ENCODE measurements at regions not wholly inside any gene's neighbourhood (a gene's known extent, or its start where the extent isn't known, plus 50 kb on each side); places are given as distances from the start of the nearest gene placed in this dataset.

DNA sequence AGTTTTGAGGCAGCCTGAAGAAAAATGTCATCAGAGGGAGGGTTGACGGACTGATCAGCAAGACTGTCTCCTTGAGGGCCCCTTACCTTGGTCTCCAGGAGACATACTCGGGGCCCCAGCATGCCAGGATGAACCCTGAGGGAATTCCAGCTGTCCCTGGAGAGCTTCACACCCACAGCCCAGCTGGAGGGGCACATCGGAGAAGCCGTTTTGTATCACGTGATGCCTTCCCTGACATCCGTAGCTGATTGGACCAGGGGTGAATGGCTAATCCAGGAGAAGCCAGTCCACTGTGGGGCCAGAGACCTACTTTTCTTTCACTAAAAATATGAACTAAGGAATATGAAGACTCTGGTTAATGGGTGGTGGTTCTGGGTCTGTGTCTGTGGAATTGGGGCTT lies 86.0 kb upstream of the TP53I11 start:
- no peak for DNase-seq (ENCODE audit: low read depth in 2 of 2)

DNA sequence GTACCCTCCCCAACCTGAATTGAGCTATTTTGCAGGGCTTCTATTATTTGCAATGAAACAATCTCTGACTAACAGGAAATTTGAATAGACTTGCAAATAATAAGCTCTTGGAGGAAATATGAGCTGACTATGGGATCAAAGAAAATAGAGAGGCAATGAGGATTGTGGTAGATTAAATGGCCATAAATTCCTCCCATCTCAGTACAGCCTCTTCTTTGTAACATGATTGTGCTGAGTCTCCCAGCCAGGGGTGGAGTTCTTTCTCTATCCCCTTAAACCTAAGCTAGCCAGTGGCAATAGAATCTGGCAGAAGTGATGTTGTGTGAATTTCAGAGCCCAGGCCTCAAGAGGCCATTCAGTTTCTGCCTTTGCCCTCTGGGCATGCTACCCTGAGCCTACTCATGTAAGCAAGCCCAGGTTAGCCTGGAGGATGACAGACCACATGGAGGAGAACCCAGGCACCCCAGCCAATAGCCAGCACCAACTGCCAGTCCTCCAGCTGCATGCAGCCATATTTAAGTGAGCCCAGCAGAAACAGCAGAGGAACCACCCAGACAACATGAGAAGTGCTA lies 86.8 kb upstream of the TP53I11 start:
- no peak for DNase-seq (ENCODE audit: low read depth in 2 of 2)

DNA sequence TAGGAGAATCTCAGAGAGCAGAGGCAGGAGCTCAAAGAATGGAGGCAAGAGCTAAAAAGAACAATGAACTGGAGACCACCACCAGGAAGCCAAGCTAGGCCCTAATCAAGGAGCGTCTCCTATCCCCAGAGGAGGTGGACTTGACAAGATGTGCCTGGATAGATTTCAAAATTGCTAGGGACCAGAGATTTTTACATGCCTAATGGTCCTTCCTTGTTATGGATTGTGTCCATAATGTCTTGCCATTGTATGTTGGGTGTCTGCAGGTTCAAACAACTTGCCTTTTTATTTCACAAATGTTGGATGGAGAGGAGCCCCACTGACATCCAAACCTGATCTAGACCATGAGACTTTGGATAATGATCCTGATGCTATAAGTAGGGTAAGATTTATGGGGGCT lies 88.2 kb upstream of the TP53I11 start:
- DNase-seq (ENCODE audit: low read depth in 2 of 2) = no peak

DNA sequence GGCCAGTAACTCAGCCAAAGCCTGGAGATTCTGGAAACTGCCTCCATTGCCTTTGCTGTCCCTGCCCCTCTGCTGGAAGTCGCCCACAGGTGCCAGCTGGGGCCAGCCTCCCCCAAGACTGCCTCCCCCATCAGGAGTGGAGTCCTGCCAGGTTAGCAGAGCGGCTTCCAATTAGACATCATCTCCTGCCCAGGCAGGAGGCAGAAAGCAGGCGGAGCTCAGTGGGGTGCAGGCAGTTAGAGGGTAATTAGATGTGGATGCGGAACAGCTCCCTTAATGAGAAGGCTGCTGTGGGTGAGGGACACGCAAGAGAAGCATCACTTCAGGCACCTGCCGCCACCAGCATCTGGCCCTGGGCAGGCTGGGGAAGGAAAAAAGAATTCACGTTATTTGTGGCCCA lies 90.9 kb upstream of the TP53I11 start:
- DNase-seq (ENCODE audit: low read depth in 2 of 2) = no peak

DNA sequence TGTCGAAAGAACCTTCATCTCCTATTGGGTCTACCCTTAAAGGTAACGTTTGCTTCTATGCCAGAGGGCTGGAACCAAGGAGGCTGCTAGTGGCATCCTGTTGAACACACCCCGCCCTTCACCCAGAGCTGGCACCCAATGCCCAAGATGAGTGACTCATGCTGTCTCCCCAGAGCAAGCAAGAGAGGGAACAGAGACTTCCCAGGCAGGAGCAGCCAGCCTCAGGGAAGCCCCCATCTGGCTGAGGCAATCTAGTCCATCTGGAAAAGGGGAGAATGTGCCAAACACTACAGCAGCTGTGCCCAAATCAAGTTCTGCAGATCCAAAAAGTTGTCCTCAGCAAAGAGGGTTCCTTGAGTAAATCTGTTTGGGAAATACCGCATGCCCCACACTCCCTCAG lies 91.9 kb upstream of the TP53I11 start:
- no peak for DNase-seq (ENCODE audit: low read depth in 2 of 2)

DNA sequence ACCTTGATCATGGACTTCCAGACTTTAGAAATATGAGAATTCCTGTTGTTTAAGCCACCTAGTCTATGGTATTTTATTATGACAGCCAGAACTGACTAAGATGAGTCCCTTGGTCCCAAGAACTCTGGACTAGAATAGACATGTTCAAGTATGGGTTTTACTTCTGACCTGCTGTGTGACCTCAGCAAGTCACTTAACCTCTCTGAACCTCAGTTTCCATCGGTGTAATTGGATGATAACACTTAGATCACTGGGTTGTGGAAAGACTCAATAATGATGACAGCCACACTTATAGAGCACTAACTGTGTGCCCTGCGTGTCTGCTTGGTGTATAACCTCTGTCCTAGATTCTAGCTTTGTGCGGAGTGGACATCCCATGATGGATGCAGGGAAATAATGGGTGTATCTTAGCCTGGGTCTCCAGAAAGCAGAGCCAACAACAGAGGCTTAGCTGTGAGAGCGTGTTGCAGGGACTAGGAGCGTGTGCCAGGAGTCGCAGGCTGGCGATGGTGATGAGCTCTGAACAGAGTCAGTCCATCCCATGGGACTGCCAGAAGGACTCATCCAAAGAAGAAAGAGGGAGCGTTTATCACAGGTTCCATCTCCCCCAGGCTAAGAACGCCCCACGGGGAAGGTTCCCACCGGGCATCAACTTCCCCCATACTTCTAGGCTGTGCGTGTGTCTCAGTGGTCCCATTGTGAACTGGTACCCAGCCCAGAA lies 93.2 kb upstream of the TP53I11 start:
- DNase-seq (ENCODE audit: low read depth in 2 of 2) = no peak

DNA sequence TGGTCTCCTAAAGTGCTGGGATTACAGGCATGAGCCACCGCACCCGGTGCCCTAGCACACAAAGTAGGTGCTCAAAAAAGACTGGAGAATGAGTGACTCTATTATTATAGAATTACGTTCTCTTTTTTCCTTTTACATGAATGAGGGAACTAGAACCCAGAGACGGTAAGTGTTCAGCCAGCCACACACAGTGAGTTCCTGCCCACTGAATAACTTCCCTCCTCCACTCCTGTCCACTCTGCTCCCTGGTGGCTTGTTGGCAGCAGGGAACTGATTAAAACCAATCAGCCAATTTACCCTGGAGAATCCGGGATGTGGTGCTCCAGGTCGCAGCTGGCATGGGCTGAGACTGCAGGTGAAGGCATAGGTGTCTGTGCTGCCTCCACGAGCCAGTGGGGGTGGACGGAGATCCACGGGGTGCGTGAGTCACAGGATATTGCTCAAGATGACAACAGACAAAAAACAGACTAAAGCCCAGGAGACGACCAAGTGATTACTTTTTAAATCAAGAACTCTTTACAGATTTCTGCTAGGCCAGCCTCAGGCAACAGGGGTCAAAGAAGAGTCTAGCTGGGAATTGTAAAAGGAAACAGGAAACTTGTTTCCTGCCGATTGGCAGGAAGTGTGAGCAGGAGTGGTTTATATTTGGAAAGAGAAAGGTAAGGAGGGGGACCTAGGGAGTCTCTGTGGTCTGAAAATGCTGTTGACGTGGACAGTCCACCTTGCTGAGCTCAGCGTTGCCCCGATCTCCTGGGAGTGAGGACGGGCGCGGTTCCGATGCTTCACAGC lies 95.2 kb upstream of the TP53I11 start:
- DNase-seq (ENCODE audit: low read depth in 2 of 2) = no peak

DNA sequence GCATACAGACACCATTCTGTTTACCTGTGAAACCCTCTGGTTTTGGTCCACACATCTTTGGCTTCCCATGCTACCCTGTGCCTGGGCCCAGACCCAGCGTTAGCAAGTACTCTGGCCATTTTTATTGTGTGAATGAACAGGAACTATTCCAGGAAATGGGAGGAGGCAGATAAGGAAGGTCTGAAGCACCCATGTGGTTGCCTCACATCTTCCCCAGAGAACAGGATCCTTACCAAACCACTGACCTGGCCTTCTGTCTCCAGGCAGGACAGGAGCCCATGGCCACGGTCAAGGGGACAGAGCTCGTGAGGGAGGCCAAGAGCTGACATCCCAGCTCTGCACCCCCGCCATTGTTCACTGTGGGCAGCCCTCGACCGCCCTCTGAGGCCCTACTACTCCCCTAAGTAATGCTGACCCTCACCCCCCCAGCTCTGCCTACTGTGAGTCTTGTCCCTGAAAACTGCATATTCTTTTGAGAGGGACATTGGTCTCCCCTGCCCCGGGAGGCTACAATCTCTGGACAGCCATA lies 97.7 kb upstream of the TP53I11 start:
- DNase-seq (ENCODE audit: low read depth in 2 of 2) = no peak

DNA sequence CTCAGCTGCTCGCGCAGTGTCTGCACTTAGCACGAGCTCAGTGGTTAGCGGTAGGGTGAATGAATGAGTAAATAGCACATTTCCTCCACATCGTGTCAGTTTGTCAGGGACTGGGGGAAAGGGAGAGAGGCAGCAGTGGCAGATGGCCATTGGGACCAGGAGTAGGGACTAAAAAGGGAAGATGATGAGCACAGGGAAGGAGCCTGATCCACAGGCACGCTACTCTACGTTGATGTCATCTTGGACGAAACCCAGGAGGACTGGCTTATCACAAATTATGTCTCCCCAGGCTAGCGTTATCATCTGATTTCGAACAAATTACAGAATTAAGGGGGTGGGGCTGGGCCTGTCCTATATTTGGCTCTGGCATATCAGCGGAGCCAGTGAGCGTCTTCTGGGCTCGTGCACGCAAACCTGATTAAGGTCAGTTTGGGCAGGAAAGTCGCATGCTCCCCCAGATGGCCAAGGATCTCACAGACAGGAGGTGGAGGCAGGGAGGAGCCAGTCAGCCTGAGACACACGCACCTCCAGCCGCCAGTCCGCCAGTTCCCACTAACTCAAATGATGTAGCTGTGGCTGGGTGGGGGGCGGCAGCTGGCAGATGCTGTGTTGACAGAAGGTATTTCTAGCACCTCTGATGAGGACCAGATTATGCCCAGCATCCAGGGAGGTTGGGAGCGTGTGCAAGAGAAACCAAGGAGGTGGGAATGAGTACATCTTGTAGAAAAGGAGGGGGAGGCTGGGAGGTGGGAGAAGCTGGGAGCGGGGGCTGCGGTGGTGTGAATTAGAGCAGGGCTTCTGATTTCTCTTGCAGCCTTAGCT lies 97.4 kb upstream of the PRDM11 start:
- DNase-seq (ENCODE audit: low read depth in 2 of 2) = no peak

DNA sequence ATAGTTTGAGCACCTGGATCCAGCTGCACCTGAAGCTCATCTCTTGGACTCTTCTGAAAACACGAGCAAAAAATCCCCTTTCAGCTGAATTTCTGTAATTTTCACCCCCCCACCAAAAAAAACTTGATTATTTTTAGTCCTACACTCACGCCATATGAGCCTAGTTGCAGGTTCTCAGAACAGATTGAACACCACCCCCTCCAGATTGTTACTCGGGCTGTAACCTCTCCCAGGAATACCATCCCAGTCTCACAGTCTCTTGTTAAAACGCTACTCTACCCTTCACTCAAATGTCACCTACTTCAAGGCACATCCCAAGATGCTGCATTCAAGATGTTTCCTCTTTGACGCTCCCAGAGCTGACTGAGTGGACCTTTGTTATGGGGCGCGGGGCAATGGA lies 96.3 kb upstream of the PRDM11 start:
- DNase-seq (ENCODE audit: low read depth in 2 of 2) = no peak

DNA sequence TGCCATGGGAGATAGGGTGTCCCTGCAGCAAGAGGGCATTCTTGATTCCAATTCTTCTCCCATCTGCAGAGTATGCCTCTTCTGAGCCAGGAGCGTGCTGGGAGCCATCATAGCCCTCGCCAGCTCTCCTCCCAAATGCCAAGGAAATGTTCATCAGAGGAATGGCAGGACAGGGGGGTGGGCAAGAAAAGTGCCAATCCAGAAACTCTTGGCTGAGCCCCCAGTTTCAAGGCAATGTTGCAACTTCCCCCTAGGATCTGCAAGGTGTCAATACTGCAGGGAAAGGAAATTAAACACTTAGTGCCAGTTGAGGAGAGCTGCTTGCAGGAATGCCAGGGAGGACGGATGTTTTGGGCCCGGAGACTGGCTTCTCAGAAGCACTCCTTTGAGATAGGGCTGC lies 94.8 kb upstream of the PRDM11 start:
- no peak for DNase-seq (ENCODE audit: low read depth in 2 of 2)

DNA sequence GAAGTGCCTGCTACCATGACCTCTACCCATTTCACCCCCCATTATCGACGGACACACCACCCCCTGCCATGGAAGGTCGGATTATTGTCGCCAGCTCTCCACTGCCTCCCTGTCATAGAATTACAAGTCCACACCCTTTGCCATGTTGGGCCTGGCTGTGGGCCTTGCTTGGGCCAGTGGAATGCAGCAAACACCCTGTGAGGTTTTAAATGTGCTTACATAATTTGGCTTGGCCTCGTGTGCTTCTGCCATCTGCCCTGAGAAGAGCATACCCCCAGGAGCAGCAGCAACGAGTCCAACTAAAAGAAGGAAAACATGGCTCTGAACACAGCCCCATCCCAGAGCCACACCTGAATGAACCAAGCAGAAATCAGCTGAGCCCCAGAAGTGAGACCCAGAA lies 94.1 kb upstream of the PRDM11 start:
- no peak for DNase-seq (ENCODE audit: low read depth in 2 of 2)

DNA sequence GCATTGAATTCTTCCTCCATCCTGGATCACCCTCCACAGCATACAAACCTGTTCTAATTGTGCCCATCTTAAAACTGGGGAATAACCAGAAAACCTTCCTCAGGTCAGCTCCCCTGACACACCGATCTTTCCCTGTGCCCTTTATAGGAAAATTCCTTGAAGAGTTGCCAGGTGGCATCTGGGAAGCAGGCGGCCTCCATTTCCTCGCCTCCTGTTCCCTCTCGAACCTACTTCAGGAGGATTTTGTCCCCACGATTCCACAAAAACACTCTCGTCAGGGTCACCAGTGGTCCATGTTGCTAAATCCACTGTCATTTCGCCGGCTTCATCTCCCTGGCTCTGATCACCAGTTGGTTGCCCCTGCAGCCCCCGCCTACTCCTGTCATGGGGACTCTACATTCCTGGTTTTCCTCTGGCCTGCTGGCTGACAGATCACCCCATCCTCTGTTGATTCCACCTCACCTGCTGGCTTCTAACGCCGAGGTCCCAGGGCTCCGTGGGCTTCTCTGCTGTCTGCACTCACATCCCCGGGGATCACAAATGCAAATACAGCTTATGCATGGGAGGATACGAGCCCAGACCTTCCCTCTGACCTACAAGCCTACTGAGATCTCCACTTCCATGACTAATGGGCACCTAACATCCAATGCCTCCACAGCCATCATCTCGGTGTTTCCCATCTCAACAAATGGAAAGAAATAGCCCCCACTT lies 92.5 kb upstream of the PRDM11 start:
- DNase-seq (ENCODE audit: low read depth in 2 of 2) = no peak

DNA sequence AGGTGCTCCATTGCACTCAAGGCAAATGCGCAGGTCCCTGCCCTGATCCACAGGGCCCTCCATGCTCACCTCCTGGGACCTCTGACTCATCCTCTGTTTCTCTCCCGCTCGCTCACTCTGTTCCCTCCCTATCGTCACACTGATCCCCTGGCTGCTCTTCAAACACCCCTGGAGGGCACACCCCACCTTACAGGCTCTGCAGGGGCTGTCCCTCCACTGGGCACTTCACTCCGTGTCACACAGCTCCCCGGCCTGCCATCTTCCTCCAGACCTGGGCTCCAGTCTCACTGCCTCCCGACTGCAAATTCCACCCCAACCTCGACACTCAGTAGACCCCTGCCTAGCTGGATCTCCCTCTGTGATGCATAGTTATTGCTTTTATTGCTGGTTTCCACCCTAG lies 91.5 kb upstream of the PRDM11 start:
- DNase-seq (ENCODE audit: low read depth in 2 of 2) = no peak

DNA sequence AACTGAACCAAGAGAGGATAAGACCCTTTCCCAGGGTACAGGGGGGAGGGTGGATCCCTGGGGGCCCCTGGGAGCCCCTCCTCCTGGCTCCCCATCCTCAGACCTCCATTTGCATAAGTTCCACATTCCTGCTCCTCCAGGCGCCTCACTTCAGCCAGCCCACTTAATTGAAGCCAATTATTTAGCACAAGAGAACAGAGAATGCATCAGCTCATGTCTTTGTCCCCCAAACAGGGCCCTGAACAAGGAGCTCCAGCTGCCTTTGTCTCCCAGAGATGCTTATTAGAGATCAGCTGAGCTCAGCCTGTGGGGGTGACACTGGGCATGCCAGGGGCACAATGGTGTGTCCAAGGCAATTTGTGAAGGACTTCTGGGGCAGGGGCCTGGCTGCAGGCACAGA lies 89.9 kb upstream of the PRDM11 start:
- no peak for DNase-seq (ENCODE audit: low read depth in 2 of 2)

DNA sequence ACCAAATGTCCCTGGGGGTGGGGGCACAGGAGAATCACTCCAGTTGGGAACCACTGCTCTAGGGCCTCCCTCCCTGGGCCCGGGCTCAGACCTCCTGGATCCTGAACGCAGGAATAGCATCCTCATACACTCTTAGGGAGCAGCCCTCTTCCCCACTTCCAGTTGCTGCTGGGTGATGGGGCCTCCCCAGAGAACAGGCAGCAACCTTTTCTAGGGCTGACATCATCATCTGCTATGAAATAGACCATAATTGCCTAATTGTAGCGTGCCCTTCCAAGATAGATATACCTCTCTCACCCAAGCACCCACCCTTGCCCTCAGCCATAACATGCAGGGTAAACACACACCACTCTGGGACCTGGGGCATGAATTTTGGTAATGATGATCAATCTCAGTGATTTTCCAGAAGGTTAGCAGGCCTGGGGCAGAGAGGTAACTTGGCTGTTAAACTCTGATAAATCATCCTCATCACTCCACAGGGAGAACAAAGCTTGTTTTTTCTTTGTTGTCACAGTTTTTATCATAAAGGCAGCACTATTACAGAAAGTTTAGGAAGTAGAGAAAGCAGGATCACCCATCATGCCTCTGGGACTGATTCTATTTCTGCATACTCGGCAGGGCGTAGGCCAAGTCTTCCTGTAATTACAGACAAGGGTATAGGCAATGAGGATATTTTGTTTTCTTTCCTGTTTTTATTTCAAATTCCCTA lies 88.3 kb upstream of the PRDM11 start:
- DNase-seq (ENCODE audit: low read depth in 2 of 2) = no peak

DNA sequence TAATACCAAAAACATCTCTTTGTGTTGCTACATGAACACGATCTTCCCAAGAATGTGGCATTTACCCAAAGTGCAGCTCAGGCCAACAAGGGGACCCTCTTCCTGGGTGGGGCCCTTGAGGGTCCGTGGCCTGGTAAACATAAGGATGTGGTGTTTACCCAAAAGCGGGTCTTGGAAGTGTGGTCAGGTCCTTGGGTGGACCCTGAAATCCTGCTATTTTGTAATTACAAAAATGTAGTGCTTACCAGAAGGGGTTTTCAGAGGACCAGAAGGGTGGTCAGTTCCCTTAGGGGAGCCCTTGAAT lies 87.8 kb upstream of the PRDM11 start:
- DNase-seq (ENCODE audit: low read depth in 2 of 2) = no peak

DNA sequence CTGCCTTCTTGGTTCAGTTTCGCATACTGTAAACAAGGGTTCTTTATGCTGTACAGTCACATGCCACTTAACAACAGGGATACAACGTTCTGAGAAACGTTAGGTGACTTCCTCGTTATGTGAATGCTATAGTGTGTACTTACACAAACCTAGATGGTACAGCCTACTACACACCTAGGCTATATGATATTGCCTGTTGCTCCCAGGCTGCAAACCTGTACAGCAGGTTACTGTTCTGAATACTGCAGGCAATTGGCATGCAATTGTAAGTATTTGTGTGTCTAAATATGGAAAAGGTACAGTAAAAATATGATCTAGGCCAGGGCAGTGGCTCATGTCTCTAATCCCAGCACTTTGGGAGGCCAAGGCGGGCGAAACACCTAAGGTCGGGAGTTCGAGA lies 85.7 kb upstream of the PRDM11 start:
- DNase-seq (ENCODE audit: low read depth in 2 of 2) = no peak

DNA sequence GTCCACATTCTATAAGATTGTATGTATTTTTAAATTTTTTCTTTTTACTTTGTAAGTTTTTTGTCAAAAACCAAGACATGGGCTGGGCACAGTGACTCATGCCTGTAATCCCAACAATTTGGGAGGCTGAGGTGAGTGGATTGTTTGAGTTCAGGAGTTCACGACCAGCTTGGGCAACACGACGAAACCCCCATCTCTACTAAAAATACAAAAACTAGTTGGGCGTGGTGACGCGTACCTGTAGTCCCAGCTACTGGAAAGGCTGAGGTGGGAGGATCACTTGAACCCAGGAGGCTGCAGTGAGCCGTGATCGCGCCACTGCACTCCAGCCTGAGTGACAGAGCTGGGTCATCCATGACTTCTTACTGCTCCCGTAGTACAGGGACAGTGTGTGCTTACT lies 84.8 kb upstream of the PRDM11 start:
- no peak for DNase-seq (ENCODE audit: low read depth in 2 of 2)

DNA sequence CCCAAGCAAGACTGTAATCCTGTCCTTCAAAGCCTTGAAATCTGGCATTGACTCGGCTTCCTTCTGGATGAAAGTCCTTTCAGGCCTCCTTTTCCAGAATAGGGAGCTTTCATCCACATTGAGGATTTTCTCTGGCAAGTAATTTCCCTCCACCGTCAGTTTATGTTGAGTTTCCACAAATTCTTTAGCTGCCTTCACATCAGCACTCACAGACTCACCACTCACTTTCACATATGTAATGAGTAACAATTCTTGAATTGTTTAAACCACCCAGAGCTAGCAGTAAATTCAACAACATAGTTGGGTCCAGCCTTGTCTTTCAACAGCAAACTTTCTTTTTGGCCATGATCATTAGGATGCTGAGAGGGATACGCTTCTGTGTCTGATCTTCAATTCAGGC lies 84.3 kb upstream of the PRDM11 start:
- no peak for DNase-seq (ENCODE audit: low read depth in 2 of 2)
